Eye (tissue), 1 donor: ENCODE measurements at regions not wholly inside any gene's neighbourhood (a gene's known extent, or its start where the extent isn't known, plus 50 kb on each side); places are given as distances from the start of the nearest gene placed in this dataset.

Source experiments
- DNase-seq: peaks from one replicate; pipeline ENCODE4 v3.0.0-alpha.2; 2015

GRCh38 chr12:107415834-107416233 lies 269.8 kb upstream of the PWP1 start:
- DNase-seq, result peak; percentile 45

- DNase-seq, result no peak
These were observed 268.6 kb upstream of the PWP1 start for GRCh38 chr12:107417004-107417403.

DNA sequence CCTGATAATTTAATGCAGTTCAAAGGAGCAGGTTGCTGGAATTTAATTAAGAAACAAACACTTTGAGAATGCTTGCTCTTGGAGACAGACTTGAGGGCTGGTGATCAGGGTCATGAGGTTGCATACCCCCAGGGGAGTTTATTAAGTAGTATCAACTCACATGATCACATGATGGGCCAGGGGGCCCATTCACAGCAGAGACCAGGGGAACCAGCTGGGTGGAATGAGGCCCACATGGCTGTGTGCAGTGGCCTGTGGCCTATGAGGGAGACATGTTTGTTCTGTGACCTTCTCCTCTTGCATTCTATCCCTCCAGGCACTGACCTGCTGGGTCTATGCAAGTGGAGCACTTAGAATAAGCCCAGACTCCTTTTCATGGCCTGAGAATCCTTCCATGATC lies 266.6 kb upstream of the PWP1 start:
- no peak for DNase-seq

DNA sequence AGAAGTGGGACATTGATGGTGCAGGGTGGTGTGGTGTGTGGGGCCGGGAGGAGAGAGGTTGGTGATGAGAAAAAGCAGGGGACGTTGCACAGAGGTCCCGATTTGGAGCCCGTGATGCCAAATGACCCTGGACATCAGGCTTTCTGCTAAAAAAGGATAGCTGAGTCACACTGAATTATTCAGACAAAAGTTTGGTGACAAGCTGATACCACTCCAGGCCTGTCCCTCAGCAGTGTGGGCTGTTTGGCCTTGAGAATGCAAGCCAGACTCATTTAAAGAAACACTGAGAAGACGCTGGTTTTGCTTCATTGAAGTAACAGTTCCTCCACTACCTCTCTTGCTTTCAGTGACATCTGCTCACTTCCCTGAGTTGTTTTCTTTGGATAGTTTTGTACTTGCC lies 262.1 kb upstream of the PWP1 start:
- no peak for DNase-seq

- DNase-seq, result no peak
These were observed 256.4 kb upstream of the PWP1 start for GRCh38 chr12:107429006-107429705.

DNA sequence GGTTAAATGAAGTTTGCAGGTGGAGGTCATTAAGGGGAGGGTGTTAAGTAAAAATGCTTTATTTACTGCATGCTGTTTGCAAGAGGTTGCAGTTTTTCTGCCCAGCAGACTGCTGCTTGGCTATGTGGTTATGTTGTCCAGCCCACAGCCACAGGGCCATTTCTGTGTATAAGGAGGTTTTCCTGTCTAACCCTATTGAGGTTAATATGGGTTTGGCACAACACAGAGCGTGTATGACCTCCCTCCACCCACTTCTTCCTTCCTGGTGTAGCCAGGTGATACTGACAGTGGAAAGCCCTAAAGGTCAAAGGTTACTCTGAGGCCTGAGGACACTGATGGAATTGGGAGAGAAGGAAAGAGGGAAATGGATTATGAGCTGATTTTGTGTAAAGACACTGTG lies 253.7 kb upstream of the PWP1 start:
- no peak for DNase-seq

- DNase-seq, result peak; percentile 33
These were observed 250.5 kb upstream of the PWP1 start for GRCh38 chr12:107435072-107435471.

GRCh38 chr12:107435520-107435919 lies 250.1 kb upstream of the PWP1 start:
- no peak for DNase-seq

- DNase-seq, result no peak
These were observed 249.2 kb upstream of the PWP1 start for GRCh38 chr12:107436376-107436775.

DNA sequence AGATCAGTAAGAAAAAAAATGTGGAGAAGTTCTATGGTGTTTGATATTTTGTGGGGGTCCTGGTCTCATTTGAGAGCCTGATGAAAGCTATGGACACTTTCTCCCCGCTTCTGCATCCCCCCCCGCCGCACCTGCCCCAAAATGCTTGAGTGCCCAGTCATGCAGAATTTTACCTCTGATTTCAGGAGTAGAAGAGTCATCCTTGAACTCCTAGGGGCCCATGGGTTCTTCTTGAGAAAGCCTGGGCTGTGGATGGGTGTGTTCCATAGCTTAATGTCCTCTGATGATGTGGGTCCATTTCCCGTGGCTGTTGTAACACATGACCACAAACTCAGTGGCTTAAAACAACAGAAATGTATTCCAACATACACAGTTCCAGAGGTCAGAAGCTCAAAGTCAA lies 248.8 kb upstream of the PWP1 start:
- DNase-seq, result no peak

DNA sequence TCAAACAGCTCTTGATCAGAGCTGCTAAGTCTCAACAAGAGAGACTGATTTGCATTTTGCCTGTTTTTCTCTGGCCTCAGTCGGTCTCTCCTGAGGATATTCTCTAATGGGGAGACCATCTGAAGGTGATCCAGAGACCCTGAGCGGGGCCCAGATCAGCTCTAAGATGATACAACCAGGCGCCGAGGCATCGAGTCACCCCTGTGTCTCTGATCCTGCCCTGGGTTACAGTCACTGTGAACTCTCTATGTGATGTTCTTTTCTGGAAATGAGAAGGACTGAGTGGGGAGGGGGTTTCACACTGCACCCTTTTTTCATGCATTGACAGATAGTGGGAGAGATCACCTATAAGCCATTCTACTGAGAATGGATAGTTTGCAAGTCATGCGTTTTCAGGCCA lies 247.6 kb upstream of the PWP1 start:
- no peak for DNase-seq

DNA sequence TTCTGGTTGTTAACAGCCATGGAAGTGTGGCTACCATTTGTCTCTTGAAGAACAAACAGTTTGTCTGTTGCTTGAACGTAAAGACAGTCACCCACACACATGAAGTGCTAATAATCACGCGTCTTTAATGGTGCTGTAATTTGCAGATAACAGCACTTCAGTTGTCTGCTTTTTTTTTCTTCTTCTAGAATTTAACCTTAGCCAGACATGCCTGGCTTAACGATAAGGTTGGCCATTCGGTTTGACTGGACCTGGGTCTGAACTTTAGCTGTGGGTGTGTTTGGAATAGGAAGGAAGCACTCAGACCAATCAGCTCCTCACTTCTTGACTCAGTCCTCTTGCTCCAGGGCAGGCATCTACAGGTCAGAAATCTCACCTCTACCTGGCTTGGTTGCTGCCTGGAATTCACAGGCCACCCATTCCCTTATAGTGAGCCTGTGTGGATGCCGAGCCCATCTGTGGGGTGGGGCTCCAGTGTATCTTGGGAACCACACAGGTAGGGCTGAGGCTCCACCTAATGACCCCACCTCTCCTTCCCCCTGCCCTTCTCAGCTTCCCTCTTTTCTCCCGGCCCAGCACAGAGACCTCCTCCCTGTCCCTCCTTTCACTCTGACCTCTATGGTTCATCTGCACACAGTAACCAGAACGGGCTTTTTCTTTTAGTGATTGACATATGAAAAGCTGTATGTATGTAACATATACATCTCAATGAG lies 246.4 kb upstream of the PWP1 start:
- DNase-seq, result no peak

GRCh38 chr12:107440606-107441005 lies 245.0 kb upstream of the PWP1 start:
- no peak for DNase-seq

DNA sequence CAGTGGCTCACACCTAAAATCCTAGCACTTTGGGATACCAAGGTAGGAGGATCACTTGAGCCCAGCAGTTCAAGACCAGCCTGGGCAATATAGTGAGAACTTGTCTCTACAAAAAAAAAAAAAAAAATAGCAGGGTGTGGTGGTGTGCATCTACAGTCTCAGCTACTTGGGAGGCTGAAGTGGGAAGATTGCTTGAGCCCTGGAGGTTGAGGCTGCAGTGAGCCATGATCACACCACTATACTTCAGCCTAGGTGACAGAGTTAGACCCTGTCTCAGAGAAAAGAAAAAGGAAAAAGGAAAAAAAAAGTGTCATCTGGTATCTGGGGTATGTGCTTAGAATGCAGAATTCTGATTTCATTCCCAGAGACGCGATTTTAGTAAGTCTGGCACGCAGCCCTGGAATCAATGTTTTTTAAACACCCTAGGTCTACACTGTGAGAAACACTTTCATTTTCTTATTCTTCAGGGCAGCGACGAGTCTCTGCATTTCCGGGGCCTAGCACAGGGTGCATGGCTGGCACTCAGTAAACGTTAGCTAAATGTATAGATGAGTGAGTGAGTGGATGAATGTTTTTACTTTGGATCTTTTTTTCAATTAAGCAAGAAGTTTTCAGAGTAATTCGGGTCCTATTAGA lies 243.8 kb upstream of the PWP1 start:
- peak; percentile 38 for DNase-seq

DNA sequence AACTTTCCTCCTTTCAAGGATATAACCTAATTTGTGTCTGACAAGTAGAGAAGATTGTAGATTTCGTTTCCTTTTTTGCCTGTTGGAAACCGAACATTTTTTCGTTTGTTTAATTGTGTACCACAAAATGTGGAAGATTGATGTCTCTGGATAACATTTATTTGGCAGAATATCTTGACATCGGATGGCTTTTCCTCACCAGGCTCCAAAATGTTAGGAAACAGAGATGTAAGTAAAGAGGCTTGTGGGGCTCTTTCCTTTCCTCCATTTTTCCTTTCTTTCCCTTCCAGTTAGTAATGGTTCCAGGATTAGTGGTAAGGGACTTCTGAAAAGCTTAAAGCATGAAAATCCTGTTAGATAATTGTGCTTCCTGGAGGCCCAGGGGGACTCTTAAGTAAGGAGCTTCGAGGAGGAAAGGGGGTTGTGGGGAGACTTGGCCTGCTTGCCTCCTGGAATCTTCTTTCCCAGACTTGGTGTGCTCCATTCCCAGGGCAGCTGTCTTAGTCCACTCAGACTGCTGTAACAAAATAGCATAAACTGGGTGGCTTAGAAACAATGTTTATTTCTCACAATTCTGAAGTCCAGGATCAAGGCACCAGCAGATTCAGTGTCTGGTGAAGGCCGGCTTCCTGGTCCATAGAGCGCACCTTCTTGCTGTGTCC lies 243.1 kb upstream of the PWP1 start:
- DNase-seq, result peak; percentile 37

DNA sequence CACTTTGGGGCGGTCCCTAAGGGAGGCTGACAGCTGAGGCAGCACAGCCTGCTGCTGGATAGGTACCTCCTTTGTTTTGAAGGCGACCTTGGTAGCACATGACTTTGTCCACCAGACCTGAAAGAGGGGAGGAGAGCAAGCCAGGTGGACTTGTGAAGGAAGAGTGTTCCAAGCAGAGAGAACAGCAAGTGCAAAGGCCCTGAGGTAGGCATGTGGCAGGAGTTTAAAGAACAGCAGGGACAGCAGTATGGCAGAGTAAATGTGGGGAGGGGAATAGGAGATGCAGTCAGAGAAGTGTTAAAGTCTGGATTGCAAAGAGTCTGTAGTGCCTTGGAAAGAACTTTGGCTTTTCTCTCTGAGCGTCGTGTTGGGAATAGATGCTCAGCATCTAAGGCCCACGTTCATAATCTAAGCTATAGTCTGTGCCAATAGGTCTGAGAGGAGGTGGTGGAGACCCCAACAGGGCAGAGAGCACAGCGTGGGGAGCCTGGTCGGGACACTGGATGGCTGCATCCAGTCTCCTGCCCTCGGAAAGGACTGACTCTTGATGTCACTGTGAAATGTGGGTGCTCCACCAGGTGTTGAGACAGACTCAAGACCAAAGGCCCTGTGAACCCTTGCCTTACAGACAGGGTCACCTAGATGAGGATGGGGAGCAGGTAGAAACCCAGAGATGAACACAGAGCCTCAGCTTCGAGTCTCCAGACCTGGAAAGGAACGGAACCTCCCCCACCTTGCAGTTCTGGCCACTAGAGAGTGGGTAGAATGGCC lies 242.1 kb upstream of the PWP1 start:
- DNase-seq, result no peak

GRCh38 chr12:107444771-107445170 lies 240.8 kb upstream of the PWP1 start:
- DNase-seq, result no peak

DNA sequence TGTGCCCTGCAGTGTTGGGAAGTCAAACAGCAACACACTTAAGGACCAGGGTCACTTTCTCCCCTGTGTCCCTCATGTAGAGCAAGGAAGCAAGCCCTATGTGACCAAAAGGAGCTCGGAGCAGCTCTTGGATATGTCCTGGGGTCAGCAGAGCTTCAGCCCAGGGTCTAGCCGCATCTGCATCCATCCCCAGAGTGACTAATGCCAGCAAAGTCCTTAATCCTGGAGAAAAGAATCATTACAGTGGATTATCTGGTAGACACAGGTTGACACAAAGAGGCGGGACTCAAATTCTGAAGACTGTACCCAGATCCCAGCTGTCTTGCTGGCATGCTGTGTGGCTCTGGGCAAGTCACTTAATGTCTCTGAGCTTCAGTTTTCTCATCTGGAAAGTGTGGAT lies 239.1 kb upstream of the PWP1 start:
- no peak for DNase-seq

DNA sequence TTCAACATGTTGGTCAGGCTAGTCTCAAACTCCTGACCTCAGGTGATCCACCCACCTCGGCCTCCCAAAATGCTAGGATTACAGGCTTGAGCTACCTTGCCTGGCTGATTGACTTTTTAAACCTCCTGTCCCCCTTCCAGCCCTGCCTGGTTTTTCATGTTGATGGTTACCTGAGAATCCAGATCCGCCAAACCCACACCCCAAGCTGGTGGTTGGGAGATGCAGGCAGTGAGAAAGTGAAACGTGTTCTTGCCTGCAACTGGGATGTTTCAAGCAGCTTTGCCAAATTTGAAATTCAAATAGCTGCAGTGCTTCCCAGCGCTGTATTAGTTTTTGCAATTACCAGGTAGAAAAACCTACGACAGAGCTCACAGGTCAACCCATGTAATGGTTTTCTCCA lies 238.3 kb upstream of the PWP1 start:
- DNase-seq, result no peak

GRCh38 chr12:107448198-107448597 lies 237.4 kb upstream of the PWP1 start:
- no peak for DNase-seq

GRCh38 chr12:107449891-107450290 lies 235.7 kb upstream of the PWP1 start:
- DNase-seq, result no peak

DNA sequence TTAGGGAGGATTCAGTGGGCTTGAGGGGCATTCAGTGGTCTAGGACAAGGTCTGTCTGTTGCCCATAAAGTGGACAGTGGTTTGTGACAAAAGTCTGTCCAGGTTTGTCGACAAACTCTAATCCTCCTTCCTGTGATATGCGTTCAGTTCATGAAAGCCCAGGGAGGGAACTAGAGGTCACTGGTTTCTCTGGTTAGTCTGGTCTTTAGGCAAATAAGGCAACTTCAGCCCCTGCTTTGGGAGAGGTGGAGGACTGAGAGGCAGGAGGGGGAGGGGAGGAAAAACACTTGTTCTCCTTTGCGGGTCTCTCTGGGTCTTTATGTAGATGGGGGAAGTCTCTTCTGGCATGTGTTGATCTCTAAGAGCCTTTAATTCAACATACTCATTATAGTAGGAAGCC lies 235.1 kb upstream of the PWP1 start:
- DNase-seq, result no peak

DNA sequence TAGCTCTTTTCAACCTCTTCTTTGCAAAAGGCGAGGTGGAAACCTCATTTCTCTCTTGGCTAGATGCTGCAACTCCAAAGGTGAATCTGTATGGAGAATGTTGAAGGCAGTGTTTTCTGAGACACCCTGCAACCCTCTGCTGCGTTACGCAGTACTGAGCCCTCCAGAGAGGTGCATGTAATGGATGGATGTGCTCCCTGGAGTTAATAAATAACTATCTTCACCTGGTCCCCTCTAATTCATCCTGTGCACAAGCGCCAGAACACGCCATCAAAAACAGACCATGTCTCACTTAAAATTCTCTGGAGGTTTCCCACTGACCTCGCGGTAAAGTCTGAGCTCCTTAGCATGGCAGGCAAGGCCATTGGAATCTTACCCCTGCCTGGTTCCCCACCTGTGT lies 234.4 kb upstream of the PWP1 start:
- DNase-seq, result peak; percentile 33
